ENCODE measurements at regions not wholly inside any gene's neighbourhood (a gene's known extent, or its start where the extent isn't known, plus 50 kb on each side); places are given as distances from the start of the nearest gene placed in this dataset.

GRCh38 chr1:29974316-29974724 lies 738.0 kb downstream of the PTPRU start:
- TF ChIP-seq POLR2AphosphoS5 (IDR thresholded peaks at IDR 0.05; ENCODE audit: low read depth, low read length), result no peak
- TF ChIP-seq TAF1 (IDR thresholded peaks at IDR 0.05; ENCODE audit: borderline replicate concordance, low read depth, low read length), result no peak
- no peak for TF ChIP-seq POLR2A (IDR thresholded peaks at IDR 0.05; ENCODE audit: low read depth, low read length)
